ENCODE measurements at regions not wholly inside any gene's neighbourhood (a gene's known extent, or its start where the extent isn't known, plus 50 kb on each side); places are given as distances from the start of the nearest gene placed in this dataset.

- H3K4me3 ChIP-seq (ENCODE audit: low read length, poor library complexity, severe bottlenecking) = no peak overlapping the region
- no peak for TF ChIP-seq EZH2phosphoT487 (IDR thresholded peaks at IDR 0.05; ENCODE audit: borderline replicate concordance)
- TF ChIP-seq CTCF (conservative IDR thresholded peaks at IDR 0.05; ENCODE audit: low read length) = no peak
Observed at GRCh38 chr11:100484948-100485347, 202.1 kb upstream of the ARHGAP42 start.

GRCh38 chr11:100498780-100499179, 188.3 kb upstream of the ARHGAP42 start:
- Histone ChIP-seq H3K9ac (ENCODE audit: low read depth, low read length, poor library complexity, severe bottlenecking) (no peak overlapping the region), H2AFZ (ENCODE audit: low read length) (no peak overlapping the region), H3K4me1 (ENCODE audit: insufficient read depth, low read length, poor library complexity, severe bottlenecking) (no peaks in the 10 kb centered on the region), H3F3A (ENCODE audit: low read depth) (no peaks in the 10 kb centered on the region), H3K27me3 (ENCODE audit: insufficient read depth, low read length, poor library complexity, severe bottlenecking) (no peaks in the 10 kb centered on the region), H3K4me2 (ENCODE audit: low read depth, low read length, poor library complexity, severe bottlenecking) (no peak overlapping the region), H4K20me1 (ENCODE audit: insufficient read depth, low read length, poor library complexity, severe bottlenecking) (no peaks in the 10 kb centered on the region), H3K9me2 (replicated peaks; ENCODE audit: low read depth, low read length) (no peaks in the 10 kb centered on the region), H3K9me3 (ENCODE audit: insufficient read depth, low read depth, low read length) (no peaks in the 10 kb centered on the region), H3K79me2 (ENCODE audit: insufficient read depth, low read length) (no peaks in the 10 kb centered on the region), H3K4me3 (ENCODE audit: low read length, poor library complexity, severe bottlenecking) (no peak overlapping the region), H3K36me3 (ENCODE audit: insufficient read depth, low read length) (no peaks in the 10 kb centered on the region)
- TF ChIP-seq CTCF (conservative IDR thresholded peaks at IDR 0.05; ENCODE audit: low read length) (no peak), EZH2phosphoT487 (IDR thresholded peaks at IDR 0.05; ENCODE audit: borderline replicate concordance) (no peak)

More at GRCh38 chr11:100484948-100485347, 202.1 kb upstream of the ARHGAP42 start:
- Histone ChIP-seq H2AFZ (ENCODE audit: low read length) (no peak overlapping the region), H4K20me1 (ENCODE audit: insufficient read depth, low read length, poor library complexity, severe bottlenecking) (no peaks in the 10 kb centered on the region), H3K27me3 (ENCODE audit: insufficient read depth, low read length, poor library complexity, severe bottlenecking) (no peaks in the 10 kb centered on the region), H3K36me3 (ENCODE audit: insufficient read depth, low read length) (no peaks in the 10 kb centered on the region), H3K4me1 (ENCODE audit: insufficient read depth, low read length, poor library complexity, severe bottlenecking) (no peaks in the 10 kb centered on the region), H3K4me2 (ENCODE audit: low read depth, low read length, poor library complexity, severe bottlenecking) (no peak overlapping the region), H3K9me3 (ENCODE audit: insufficient read depth, low read depth, low read length) (peaks cover 10% of the 10 kb centered on the region), H3K9ac (ENCODE audit: low read depth, low read length, poor library complexity, severe bottlenecking) (no peak overlapping the region), H3K9me2 (replicated peaks; ENCODE audit: low read depth, low read length) (no peaks in the 10 kb centered on the region), H3K79me2 (ENCODE audit: insufficient read depth, low read length) (no peaks in the 10 kb centered on the region), H3F3A (ENCODE audit: low read depth) (no peaks in the 10 kb centered on the region)

- Histone ChIP-seq H3K9ac (ENCODE audit: low read depth, low read length, poor library complexity, severe bottlenecking) (no peak overlapping the region), H3K4me3 (ENCODE audit: low read length, poor library complexity, severe bottlenecking) (no peak overlapping the region), H4K20me1 (ENCODE audit: insufficient read depth, low read length, poor library complexity, severe bottlenecking) (no peaks in the 10 kb centered on the region), H3K36me3 (ENCODE audit: insufficient read depth, low read length) (no peaks in the 10 kb centered on the region), H3K27me3 (ENCODE audit: insufficient read depth, low read length, poor library complexity, severe bottlenecking) (no peaks in the 10 kb centered on the region), H3K4me2 (ENCODE audit: low read depth, low read length, poor library complexity, severe bottlenecking) (no peak overlapping the region), H2AFZ (ENCODE audit: low read length) (no peak overlapping the region), H3K79me2 (ENCODE audit: insufficient read depth, low read length) (no peaks in the 10 kb centered on the region), H3K4me1 (ENCODE audit: insufficient read depth, low read length, poor library complexity, severe bottlenecking) (no peaks in the 10 kb centered on the region), H3K9me2 (replicated peaks; ENCODE audit: low read depth, low read length) (no peaks in the 10 kb centered on the region), H3F3A (ENCODE audit: low read depth) (no peaks in the 10 kb centered on the region), H3K9me3 (ENCODE audit: insufficient read depth, low read depth, low read length) (no peaks in the 10 kb centered on the region)
- TF ChIP-seq CTCF (conservative IDR thresholded peaks at IDR 0.05; ENCODE audit: low read length) (no peak), EZH2phosphoT487 (IDR thresholded peaks at IDR 0.05; ENCODE audit: borderline replicate concordance) (no peak)
Observed at GRCh38 chr11:100501450-100501849, 185.6 kb upstream of the ARHGAP42 start.
